ENCODE measurements at regions not wholly inside any gene's neighbourhood (a gene's known extent, or its start where the extent isn't known, plus 50 kb on each side); places are given as distances from the start of the nearest gene placed in this dataset.
"Not testable (repeated sequence)": the region's sequence is repeated elsewhere in the genome, so short reads cannot be mapped to it uniquely, and the experiment has no call there.

GRCh38 chr16:85517563-85518179 is 95.5 kb upstream of the GSE1 start:
- Histone ChIP-seq H3K27me3 (ENCODE audit: control insufficient read depth, insufficient read depth, low read length) (no peaks in the 10 kb centered on the region), H3K4me3 (ENCODE audit: low read depth, low read length) (no peak overlapping the region), H3K36me3 (ENCODE audit: control insufficient read depth, insufficient read depth, low read length) (peaks cover 3% of the 10 kb centered on the region)
- no peak for TF ChIP-seq CTCF (IDR thresholded peaks at IDR 0.05; ENCODE audit: insufficient read depth, low read depth, low read length)
- DNase-seq (ENCODE audit: low read depth) = no peak
- POLR2A ChIA-PET = no interaction called here
- CTCF ChIA-PET = no interaction called here

- H3K27me3 ChIP-seq (ENCODE audit: control insufficient read depth, insufficient read depth, low read length) = no peaks in the 10 kb centered on the region
- ChIA-PET CTCF (no interaction called here), POLR2A (no interaction called here)
- DNase-seq (ENCODE audit: low read depth) = no peak
- H3K4me3 ChIP-seq (ENCODE audit: low read depth, low read length) = no peak overlapping the region
- no peak for TF ChIP-seq CTCF (IDR thresholded peaks at IDR 0.05; ENCODE audit: insufficient read depth, low read depth, low read length)
- peaks cover 3% of the 10 kb centered on the region for H3K36me3 ChIP-seq (ENCODE audit: control insufficient read depth, insufficient read depth, low read length)
These were observed 94.6 kb upstream of the GSE1 start for GRCh38 chr16:85518398-85519049.

- H3K4me3 ChIP-seq (ENCODE audit: low read depth, low read length); H3K27me3 ChIP-seq (ENCODE audit: control insufficient read depth, insufficient read depth, low read length); DNase-seq (ENCODE audit: low read depth); CTCF ChIA-PET; H3K36me3 ChIP-seq (ENCODE audit: control insufficient read depth, insufficient read depth, low read length); POLR2A ChIA-PET: not testable (repeated sequence)
These were observed 94.1 kb upstream of the GSE1 start for GRCh38 chr16:85519050-85519440.

GRCh38 chr16:85519540-85520231 is 93.4 kb upstream of the GSE1 start:
- H3K27me3 ChIP-seq (ENCODE audit: control insufficient read depth, insufficient read depth, low read length) = no peaks in the 10 kb centered on the region
- H3K4me3 ChIP-seq (ENCODE audit: low read depth, low read length) = no peak overlapping the region
- no peak for DNase-seq (ENCODE audit: low read depth)
- H3K36me3 ChIP-seq (ENCODE audit: control insufficient read depth, insufficient read depth, low read length) = peaks cover 3% of the 10 kb centered on the region
- CTCF ChIA-PET = no interaction called here
- POLR2A ChIA-PET = no interaction called here
- TF ChIP-seq CTCF (IDR thresholded peaks at IDR 0.05; ENCODE audit: insufficient read depth, low read depth, low read length) = no peak

DNA sequence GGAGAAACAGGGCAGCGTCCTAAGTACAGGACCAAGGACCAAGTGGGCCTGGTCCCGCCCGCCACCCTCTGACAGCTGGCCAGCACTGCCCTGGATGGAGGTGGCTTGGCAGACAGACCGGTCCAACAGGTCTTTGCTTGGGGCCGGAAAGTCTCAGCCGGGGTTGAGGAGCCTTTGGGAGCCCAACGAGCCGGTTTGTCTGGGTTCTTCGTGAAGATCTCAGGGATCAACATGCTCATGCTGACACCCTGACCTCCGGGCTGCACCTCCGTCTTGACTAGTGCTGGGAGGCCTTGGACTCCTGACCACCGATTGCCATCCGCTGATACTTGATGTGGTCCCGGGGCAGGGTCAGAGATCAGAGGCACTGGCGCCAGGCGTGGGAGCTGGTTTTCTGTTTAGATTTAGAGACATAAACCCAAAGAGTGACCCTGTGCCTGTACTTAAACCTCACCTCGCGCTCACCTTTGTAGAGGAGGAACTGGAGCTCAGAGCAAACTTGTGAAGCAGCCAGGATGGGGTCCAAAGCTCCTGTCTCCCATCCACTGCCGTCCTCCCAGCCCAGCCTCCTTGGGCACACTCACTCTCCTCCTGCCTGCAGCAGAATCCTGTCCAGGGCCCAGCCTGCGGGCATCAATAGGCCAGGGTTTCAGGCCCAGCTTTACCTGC is 92.1 kb upstream of the GSE1 start:
- no peaks in the 10 kb centered on the region for H3K27me3 ChIP-seq (ENCODE audit: control insufficient read depth, insufficient read depth, low read length)
- POLR2A ChIA-PET = no interaction called here
- H3K36me3 ChIP-seq (ENCODE audit: control insufficient read depth, insufficient read depth, low read length) = peaks cover 3% of the 10 kb centered on the region
- H3K4me3 ChIP-seq (ENCODE audit: low read depth, low read length) = no peak overlapping the region
- no peak for TF ChIP-seq CTCF (IDR thresholded peaks at IDR 0.05; ENCODE audit: insufficient read depth, low read depth, low read length)
- CTCF ChIA-PET = interaction anchor here (0.6 kb wide), 1 partner anchor 9 kb away, joined by 3 read pairs; no protein-coding TSS in a partner anchor
- DNase-seq (ENCODE audit: low read depth) = no peak

All from BJ (cell line).